COLO668 (cell line): ENCODE measurements at regions not wholly inside any gene's neighbourhood (a gene's known extent, or its start where the extent isn't known, plus 50 kb on each side); places are given as distances from the start of the nearest gene placed in this dataset.

Experiments used
- DNase-seq: peaks from one replicate; lab custom pipeline; 2025; ENCODE audit not compliant: unreplicated experiment; lab: John Stamatoyannopoulos, UW

- no peak for DNase-seq
Measured at GRCh38 chr5:124093658-124094057, 581.7 kb downstream of the CSNK1G3 start.

GRCh38 chr5:124090115-124090514 lies 578.1 kb downstream of the CSNK1G3 start:
- DNase-seq: no peak

- DNase-seq: no peak
Measured at GRCh38 chr5:124089578-124089977, 577.6 kb downstream of the CSNK1G3 start.

GRCh38 chr5:124088289-124089032 lies 576.5 kb downstream of the CSNK1G3 start:
- no peak for DNase-seq

DNA sequence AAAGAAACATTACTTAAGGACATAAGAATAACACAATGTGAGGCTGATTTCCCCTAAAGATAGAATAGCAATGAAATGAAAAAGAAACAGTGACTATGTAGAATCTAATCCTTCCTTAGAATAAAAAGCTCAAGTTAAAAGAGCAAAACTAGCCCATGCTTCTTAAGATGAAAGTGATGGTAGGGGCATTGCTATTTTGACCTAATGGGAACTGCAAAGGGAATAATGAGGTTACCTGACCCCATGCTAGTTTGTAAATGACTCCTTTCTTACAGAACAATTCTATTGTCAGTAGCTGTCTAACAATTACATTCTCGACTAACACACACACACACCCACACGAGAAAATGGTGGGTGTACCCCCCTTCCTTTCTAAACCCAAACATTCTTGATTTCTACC lies 575.8 kb downstream of the CSNK1G3 start:
- DNase-seq: no peak

- DNase-seq: no peak
Measured at GRCh38 chr5:124080256-124080655, 568.3 kb downstream of the CSNK1G3 start.

- DNase-seq: no peak
Measured at GRCh38 chr5:124079062-124079461, 567.1 kb downstream of the CSNK1G3 start.

DNA sequence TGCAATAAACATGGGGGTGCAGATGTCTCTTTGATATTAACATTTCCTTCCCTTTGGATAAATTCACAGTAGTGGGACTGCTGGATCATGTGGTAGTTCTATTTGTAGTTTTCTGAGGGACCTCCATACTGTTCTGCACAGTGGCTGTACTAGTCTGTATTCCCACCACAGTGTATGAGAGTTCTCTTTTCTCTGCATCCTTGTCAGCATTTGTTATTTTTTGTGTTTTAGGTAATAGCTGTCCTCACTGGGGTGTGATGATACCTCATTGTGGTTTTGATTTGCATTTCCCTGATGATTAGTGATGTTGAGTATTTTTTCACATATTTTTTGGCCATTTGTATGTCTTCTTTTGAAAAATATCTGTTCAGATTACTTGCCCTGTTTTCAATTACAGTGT lies 562.5 kb downstream of the CSNK1G3 start:
- DNase-seq: no peak

DNA sequence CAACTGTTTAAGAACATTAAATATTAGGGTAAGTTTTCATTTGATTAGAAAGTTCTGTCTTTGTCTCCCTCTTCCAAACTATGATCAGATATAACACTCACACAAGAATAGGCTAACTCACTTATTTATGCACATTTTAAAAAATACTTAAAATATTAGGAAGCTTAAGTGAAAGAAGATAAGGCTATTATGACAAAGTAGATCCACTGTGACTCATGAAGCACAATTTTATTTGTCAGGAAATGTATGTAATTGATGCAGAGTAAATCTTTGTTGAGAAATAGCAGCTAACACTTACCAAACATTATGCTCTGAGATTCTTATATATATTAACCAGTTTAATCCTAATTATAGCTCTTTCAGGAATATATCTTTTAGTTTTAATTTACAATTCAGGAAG lies 560.6 kb downstream of the CSNK1G3 start:
- DNase-seq: no peak

GRCh38 chr5:124071039-124071438 lies 559.1 kb downstream of the CSNK1G3 start:
- DNase-seq: no peak

DNA sequence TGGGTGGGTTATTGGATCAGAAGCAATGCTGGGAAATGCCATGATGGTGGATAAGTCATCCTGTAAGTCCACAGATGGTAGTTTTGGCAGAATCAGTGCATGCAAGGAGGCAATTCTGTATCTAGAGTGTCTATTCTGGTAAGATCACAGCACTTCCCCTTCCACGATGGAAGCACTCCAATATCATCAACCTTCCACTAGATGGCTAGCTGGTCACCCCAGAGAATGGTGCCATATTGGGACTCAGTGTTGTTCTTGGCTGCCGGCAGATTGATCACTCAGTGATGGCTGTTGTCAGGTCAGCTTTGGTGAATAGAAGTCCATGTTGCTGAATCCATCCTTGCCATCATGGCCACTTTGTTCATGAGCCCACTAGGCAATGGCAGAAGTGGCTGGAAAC lies 553.5 kb downstream of the CSNK1G3 start:
- no peak for DNase-seq

DNA sequence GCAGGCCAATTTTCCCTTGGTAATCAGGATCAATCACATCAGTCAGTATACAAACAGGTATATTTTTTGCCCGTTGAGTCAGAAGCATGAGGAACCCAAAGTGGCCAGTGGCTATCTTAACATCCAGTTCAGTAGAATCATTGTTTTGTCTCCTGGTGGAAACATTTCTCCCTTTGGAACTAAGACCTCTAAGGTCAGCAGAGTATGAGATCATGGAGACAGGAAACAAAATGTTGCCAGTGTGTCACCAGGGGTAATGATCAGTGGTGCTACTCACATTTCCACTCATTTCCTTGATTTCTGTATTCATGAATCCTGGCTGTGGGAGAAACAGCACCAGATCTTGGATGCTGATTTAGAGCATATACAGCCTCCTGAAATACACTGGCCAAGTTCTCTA lies 553.0 kb downstream of the CSNK1G3 start:
- no peak for DNase-seq

DNA sequence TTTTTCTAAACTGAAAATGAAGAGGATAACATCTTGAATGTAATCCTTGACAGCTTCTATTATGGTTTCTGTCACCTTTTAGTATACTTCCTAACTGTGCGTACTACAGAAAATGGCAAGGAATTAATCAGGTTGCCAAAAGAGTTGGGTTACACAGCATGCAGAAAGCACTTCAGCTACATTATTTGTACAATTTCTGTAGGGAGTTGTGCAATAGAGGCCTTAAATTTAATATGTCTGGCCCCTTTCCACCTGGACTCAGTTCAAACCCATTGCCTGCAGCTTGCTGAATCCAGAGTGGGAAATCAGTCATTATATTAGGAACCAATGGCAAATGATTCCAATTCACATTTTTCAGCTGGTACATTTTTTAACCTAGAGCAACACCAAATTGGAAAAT lies 549.7 kb downstream of the CSNK1G3 start:
- DNase-seq: no peak

- DNase-seq: no peak
Measured at GRCh38 chr5:124061068-124061430, 549.1 kb downstream of the CSNK1G3 start.

GRCh38 chr5:124060413-124061067 lies 548.6 kb downstream of the CSNK1G3 start:
- no peak for DNase-seq

DNA sequence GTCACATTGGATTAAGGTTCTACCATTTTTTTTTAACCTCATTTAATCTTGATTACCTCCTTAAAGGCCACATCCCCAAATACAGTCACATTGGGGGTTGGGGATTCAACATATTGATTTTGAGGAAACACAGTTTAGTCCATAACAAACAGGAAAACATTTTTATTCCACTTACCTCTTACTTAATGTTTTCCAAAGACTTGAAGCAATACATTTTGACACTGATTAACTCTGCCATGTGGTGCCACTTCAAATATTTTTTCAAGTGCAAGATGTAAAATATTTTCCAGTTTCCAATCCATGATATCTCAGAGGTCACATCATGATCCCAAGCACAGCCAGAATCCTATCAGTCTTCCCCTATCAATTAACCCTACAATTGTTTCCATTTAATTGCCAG lies 548.0 kb downstream of the CSNK1G3 start:
- DNase-seq: no peak

DNA sequence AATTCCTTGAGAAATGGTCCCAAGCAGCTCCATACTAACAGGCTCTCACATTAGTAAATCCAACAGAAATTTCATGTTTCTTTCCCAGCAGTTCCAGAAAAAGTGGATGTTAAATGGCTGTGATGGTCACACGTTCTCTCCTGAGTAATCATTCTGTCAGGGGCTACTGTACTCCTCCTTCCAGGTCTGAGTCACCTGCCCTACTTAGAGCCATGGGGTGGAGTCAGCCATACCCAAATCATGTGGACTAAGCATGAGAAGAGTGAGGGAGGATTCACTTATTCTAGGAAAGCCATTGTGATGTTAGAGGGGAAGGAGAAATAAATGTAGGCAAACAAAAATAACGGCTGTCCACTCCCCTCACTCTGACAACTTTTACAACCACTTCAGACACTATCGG lies 547.2 kb downstream of the CSNK1G3 start:
- no peak for DNase-seq

GRCh38 chr5:124057724-124058231 lies 545.8 kb downstream of the CSNK1G3 start:
- no peak for DNase-seq

GRCh38 chr5:124056991-124057723 lies 545.2 kb downstream of the CSNK1G3 start:
- DNase-seq: peak; percentile 82

- DNase-seq: no peak
Measured at GRCh38 chr5:124056326-124056990, 544.5 kb downstream of the CSNK1G3 start.

DNA sequence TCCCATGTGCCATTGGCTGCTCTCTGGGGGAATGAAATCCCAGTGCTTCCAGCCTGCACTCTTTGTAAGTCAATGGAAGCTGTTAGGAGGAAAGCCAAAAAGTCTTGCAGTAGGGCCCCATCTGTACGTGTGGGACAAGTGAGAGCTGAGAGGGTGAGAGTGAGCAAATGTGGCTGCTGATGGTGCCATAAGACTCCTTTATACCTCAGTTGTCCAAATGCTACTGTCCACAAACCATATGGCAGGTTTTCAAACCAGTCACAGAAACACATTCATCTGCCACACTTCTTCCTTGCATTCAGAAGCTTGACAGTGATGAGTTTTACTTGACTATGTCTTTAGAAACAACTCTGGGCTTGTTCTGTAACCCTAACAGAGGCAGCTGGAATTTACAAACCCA lies 543.8 kb downstream of the CSNK1G3 start:
- DNase-seq: no peak
